GM23338 (cell line): ENCODE measurements at regions not wholly inside any gene's neighbourhood (a gene's known extent, or its start where the extent isn't known, plus 50 kb on each side); places are given as distances from the start of the nearest gene placed in this dataset.

Experiments
- ATAC-seq: fragments of 200-7000 bp; cut with Tn5 transposase; 3 replicates; pipeline ENCODE4 v1.9.1; 2020
- DNase-seq: peaks from one replicate; pipeline ENCODE4 v3.0.0-alpha.2; 2015; ENCODE audit warnings: low spot score
- H2AFZ ChIP-seq: fragments of 200-600 bp; sonication (generic); 2 replicates; pipeline ENCODE4 v1.8.0; 2016; ENCODE audit warnings: antibody characterized with exemption, mild to moderate bottlenecking, moderate library complexity
- H3F3A ChIP-seq: fragments of 200-600 bp; sonication (generic); replicated peaks from 2 replicates; pipeline ENCODE4 v1.8.0; 2017; ENCODE audit warnings: antibody characterized with exemption, mixed run types, low read depth
- H3K27ac ChIP-seq: fragments of 200-600 bp; sonication (generic); 2 replicates; pipeline ENCODE4 v1.6.1; 2016; ENCODE audit warnings: low read depth
- H3K27me3 ChIP-seq: fragments of 200-600 bp; sonication (generic); 2 replicates; pipeline ENCODE4 v1.8.0; 2016; ENCODE audit warnings: mild to moderate bottlenecking, mixed run types, moderate library complexity; ENCODE audit not compliant: insufficient read depth
- H3K36me3 ChIP-seq: fragments of 200-600 bp; sonication (generic); 2 replicates; pipeline ENCODE4 v1.8.0; 2016; ENCODE audit warnings: mild to moderate bottlenecking; ENCODE audit not compliant: insufficient read depth
- H3K4me1 ChIP-seq: fragments of 200-600 bp; sonication (generic); 2 replicates; pipeline ENCODE4 v1.8.0; 2016; ENCODE audit warnings: mild to moderate bottlenecking, moderate library complexity; ENCODE audit not compliant: insufficient read depth
- H3K4me2 ChIP-seq: fragments of 200-600 bp; sonication (generic); 2 replicates; pipeline ENCODE4 v1.7.1; 2017; ENCODE audit warnings: mixed run types
- H3K4me3 ChIP-seq: fragments of 200-600 bp; sonication (generic); 2 replicates; pipeline ENCODE4 v1.6.1; 2016; ENCODE audit warnings: mixed run types
- H3K79me2 ChIP-seq: fragments of 200-600 bp; sonication (generic); replicated peaks from 2 replicates; pipeline ENCODE4 v1.8.0; 2017; ENCODE audit warnings: mild to moderate bottlenecking; ENCODE audit not compliant: insufficient read depth
- H3K9me2 ChIP-seq: fragments of 200-600 bp; sonication (generic); 2 replicates; pipeline ENCODE4 v1.8.0; 2017; ENCODE audit not compliant: insufficient read depth
- H4K20me1 ChIP-seq: fragments of 200-600 bp; sonication (generic); replicated peaks from 2 replicates; pipeline ENCODE4 v1.8.0; 2017; ENCODE audit warnings: mild to moderate bottlenecking; ENCODE audit not compliant: insufficient read depth
- H3K27ac Mint-ChIP-seq: 2 replicates; pipeline ENCODE4 v1.8.0; 2020; ENCODE audit warnings: inconsistent platforms, mild to moderate bottlenecking, moderate library complexity, mixed read lengths
- H3K27me3 Mint-ChIP-seq: 3 replicates; pipeline ENCODE4 v1.8.0; 2022; ENCODE audit warnings: low read depth, mild to moderate bottlenecking, moderate library complexity, mixed read lengths, inconsistent platforms; ENCODE audit not compliant: insufficient read depth, poor library complexity
- H3K36me3 Mint-ChIP-seq: 3 replicates; pipeline ENCODE4 v1.8.0; 2021; ENCODE audit warnings: low read depth, mild to moderate bottlenecking, inconsistent platforms, moderate library complexity, mixed read lengths
- H3K4me1 Mint-ChIP-seq: 3 replicates; pipeline ENCODE4 v1.8.0; 2020; ENCODE audit warnings: mild to moderate bottlenecking, inconsistent platforms, mixed read lengths
- H3K4me3 Mint-ChIP-seq: 3 replicates; pipeline ENCODE4 v1.8.0; 2021; ENCODE audit warnings: moderate library complexity, mild to moderate bottlenecking, inconsistent platforms, mixed read lengths
- H3K9me3 Mint-ChIP-seq: 3 replicates; pipeline ENCODE4 v1.8.0; 2020; ENCODE audit warnings: moderate library complexity, mild to moderate bottlenecking, inconsistent platforms, mixed read lengths
- EZH2 ChIP-seq: fragments of 200-600 bp; sonication (generic); IDR thresholded peaks from one replicate; pipeline ENCODE4 v1.8.0; 2017; ENCODE audit warnings: antibody characterized with exemption, mild to moderate bottlenecking, low read depth; ENCODE audit not compliant: unreplicated experiment
- EZH2phosphoT487 ChIP-seq: fragments of 200-600 bp; sonication (generic); IDR thresholded peaks from one replicate; pipeline ENCODE4 v1.8.1; 2018; ENCODE audit warnings: antibody characterized with exemption; ENCODE audit not compliant: unreplicated experiment
- JUNB ChIP-seq: IDR thresholded peaks from one replicate; pipeline ENCODE4 v1.6.1; 2016; ENCODE audit warnings: antibody characterized with exemption; ENCODE audit not compliant: unreplicated experiment
- ZNF114 ChIP-seq: fragments of 250-450 bp; sonication (Bioruptor Pico); IDR thresholded peaks from 2 replicates; pipeline ENCODE4 v1.5.0; 2020; ENCODE audit warnings: mild to moderate bottlenecking, moderate library complexity
- ZNF331 ChIP-seq: fragments of 250-450 bp; sonication (Bioruptor Pico); IDR thresholded peaks from 2 replicates; pipeline ENCODE4 v1.5.0; 2020; ENCODE audit warnings: low read depth, mild to moderate bottlenecking, moderate library complexity
- TF ChIP-seq, protein P1 (sequence below): fragments of 250-450 bp; sonication (Bioruptor Pico); IDR thresholded peaks from 2 replicates; pipeline ENCODE4 v1.5.0; 2020; ENCODE audit warnings: mild to moderate bottlenecking, moderate library complexity
- TF ChIP-seq, protein P2 (sequence below): IDR thresholded peaks from one replicate; pipeline ENCODE4 v1.6.1; 2018; ENCODE audit warnings: antibody characterized with exemption; ENCODE audit not compliant: unreplicated experiment
- TF ChIP-seq, protein P3 (sequence below): IDR thresholded peaks from 2 replicates; pipeline ENCODE4 v1.6.1; 2016; ENCODE audit warnings: antibody characterized with exemption

DNA sequence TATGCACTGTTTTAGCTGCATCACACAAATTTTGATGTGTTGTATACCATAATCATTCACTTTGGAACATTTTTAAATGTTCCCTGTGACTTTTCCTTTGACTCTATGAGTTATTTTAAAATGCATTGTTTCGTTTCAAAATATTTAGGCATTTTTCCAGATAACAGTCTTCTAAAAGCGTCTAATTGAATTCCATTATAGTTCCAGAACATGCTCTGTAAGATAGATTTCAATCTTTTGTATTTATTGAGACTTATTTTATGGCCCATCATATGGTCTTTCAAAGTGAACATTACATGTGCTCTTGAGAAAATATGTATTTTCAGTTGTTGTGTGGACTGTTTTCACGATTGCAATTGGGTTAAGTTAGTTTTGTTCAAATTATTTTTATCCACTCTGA, 98.7 kb upstream of the ARHGAP5 start (continued):
- TF ChIP-seq, protein P1, sequence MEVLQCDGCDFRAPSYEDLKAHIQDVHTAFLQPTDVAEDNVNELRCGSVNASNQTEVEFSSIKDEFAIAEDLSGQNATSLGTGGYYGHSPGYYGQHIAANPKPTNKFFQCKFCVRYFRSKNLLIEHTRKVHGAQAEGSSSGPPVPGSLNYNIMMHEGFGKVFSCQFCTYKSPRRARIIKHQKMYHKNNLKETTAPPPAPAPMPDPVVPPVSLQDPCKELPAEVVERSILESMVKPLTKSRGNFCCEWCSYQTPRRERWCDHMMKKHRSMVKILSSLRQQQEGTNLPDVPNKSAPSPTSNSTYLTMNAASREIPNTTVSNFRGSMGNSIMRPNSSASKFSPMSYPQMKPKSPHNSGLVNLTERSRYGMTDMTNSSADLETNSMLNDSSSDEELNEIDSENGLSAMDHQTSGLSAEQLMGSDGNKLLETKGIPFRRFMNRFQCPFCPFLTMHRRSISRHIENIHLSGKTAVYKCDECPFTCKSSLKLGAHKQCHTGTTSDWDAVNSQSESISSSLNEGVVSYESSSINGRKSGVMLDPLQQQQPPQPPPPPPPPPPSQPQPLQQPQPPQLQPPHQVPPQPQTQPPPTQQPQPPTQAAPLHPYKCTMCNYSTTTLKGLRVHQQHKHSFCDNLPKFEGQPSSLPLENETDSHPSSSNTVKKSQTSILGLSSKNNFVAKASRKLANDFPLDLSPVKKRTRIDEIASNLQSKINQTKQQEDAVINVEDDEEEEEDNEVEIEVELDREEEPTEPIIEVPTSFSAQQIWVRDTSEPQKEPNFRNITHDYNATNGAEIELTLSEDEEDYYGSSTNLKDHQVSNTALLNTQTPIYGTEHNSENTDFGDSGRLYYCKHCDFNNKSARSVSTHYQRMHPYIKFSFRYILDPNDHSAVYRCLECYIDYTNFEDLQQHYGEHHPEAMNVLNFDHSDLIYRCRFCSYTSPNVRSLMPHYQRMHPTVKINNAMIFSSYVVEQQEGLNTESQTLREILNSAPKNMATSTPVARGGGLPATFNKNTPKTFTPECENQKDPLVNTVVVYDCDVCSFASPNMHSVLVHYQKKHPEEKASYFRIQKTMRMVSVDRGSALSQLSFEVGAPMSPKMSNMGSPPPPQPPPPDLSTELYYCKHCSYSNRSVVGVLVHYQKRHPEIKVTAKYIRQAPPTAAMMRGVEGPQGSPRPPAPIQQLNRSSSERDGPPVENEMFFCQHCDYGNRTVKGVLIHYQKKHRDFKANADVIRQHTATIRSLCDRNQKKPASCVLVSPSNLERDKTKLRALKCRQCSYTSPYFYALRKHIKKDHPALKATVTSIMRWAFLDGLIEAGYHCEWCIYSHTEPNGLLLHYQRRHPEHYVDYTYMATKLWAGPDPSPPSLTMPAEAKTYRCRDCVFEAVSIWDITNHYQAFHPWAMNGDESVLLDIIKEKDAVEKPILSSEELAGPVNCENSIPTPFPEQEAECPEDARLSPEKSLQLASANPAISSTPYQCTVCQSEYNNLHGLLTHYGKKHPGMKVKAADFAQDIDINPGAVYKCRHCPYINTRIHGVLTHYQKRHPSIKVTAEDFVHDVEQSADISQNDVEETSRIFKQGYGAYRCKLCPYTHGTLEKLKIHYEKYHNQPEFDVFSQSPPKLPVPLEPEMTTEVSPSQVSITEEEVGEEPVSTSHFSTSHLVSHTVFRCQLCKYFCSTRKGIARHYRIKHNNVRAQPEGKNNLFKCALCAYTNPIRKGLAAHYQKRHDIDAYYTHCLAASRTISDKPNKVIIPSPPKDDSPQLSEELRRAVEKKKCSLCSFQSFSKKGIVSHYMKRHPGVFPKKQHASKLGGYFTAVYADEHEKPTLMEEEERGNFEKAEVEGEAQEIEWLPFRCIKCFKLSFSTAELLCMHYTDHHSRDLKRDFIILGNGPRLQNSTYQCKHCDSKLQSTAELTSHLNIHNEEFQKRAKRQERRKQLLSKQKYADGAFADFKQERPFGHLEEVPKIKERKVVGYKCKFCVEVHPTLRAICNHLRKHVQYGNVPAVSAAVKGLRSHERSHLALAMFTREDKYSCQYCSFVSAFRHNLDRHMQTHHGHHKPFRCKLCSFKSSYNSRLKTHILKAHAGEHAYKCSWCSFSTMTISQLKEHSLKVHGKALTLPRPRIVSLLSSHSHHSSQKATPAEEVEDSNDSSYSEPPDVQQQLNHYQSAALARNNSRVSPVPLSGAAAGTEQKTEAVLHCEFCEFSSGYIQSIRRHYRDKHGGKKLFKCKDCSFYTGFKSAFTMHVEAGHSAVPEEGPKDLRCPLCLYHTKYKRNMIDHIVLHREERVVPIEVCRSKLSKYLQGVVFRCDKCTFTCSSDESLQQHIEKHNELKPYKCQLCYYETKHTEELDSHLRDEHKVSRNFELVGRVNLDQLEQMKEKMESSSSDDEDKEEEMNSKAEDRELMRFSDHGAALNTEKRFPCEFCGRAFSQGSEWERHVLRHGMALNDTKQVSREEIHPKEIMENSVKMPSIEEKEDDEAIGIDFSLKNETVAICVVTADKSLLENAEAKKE (CRISPR knock-in tag), result no peak
- TF ChIP-seq, protein P2, sequence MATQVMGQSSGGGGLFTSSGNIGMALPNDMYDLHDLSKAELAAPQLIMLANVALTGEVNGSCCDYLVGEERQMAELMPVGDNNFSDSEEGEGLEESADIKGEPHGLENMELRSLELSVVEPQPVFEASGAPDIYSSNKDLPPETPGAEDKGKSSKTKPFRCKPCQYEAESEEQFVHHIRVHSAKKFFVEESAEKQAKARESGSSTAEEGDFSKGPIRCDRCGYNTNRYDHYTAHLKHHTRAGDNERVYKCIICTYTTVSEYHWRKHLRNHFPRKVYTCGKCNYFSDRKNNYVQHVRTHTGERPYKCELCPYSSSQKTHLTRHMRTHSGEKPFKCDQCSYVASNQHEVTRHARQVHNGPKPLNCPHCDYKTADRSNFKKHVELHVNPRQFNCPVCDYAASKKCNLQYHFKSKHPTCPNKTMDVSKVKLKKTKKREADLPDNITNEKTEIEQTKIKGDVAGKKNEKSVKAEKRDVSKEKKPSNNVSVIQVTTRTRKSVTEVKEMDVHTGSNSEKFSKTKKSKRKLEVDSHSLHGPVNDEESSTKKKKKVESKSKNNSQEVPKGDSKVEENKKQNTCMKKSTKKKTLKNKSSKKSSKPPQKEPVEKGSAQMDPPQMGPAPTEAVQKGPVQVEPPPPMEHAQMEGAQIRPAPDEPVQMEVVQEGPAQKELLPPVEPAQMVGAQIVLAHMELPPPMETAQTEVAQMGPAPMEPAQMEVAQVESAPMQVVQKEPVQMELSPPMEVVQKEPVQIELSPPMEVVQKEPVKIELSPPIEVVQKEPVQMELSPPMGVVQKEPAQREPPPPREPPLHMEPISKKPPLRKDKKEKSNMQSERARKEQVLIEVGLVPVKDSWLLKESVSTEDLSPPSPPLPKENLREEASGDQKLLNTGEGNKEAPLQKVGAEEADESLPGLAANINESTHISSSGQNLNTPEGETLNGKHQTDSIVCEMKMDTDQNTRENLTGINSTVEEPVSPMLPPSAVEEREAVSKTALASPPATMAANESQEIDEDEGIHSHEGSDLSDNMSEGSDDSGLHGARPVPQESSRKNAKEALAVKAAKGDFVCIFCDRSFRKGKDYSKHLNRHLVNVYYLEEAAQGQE, result no peak
- TF ChIP-seq ZNF114 (CRISPR knock-in tag), result no peak

DNA sequence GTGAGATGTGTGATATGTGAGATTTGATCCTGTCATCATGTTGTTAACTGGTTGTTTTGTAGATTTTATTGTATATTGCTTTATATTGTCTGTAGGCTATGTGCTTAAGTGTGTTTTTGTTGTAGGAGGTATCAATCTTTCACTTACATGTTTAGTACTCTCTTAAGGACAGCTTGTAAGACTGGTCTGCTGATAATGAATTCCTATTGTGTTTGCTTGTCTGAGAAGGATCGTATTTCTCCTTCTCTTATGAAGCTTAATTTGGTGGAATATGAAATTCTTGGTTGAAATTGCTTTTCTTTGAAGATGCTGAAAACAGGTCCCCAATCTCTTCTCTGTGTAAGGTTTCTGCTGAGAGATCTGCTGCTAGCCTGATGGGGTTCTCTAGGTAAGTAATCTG, 94.5 kb upstream of the ARHGAP5 start:
- Histone ChIP-seq H3K4me2 (no peak overlapping the region), H3K79me2 (no peaks in the 10 kb centered on the region), H3K36me3 (no peaks in the 10 kb centered on the region), H3F3A (no peaks in the 10 kb centered on the region), H3K4me1 (no peaks in the 10 kb centered on the region), H3K27me3 (no peaks in the 10 kb centered on the region), H2AFZ (no peak overlapping the region), H3K4me3 (no peak overlapping the region), H4K20me1 (no peaks in the 10 kb centered on the region), H3K27ac (no peak overlapping the region), H3K9me2 (0 out of 2 replicates have a peak, but pooled peaks cover 2% of the 10 kb centered on the region)
- Mint-ChIP-seq H3K27ac (no peak overlapping the region), H3K4me3 (no peak overlapping the region), H3K4me1 (no peaks in the 10 kb centered on the region), H3K9me3 (peaks cover 39% of the 10 kb centered on the region), H3K36me3 (peaks cover 27% of the 10 kb centered on the region), H3K27me3 (peaks cover 4% of the 10 kb centered on the region)
- ATAC-seq (no peak), DNase-seq (no peak)
- TF ChIP-seq ZNF331 (CRISPR knock-in tag), result no peak
- no peak for TF ChIP-seq EZH2phosphoT487
- TF ChIP-seq, protein P3, sequence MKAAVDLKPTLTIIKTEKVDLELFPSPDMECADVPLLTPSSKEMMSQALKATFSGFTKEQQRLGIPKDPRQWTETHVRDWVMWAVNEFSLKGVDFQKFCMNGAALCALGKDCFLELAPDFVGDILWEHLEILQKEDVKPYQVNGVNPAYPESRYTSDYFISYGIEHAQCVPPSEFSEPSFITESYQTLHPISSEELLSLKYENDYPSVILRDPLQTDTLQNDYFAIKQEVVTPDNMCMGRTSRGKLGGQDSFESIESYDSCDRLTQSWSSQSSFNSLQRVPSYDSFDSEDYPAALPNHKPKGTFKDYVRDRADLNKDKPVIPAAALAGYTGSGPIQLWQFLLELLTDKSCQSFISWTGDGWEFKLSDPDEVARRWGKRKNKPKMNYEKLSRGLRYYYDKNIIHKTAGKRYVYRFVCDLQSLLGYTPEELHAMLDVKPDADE, result no peak
- TF ChIP-seq JUNB, result no peak
- TF ChIP-seq EZH2, result no peak
- TF ChIP-seq ZNF114 (CRISPR knock-in tag), result no peak
- TF ChIP-seq, protein P2, result no peak
